ENCODE measurements at regions not wholly inside any gene's neighbourhood (a gene's known extent, or its start where the extent isn't known, plus 50 kb on each side); places are given as distances from the start of the nearest gene placed in this dataset.

- no peaks in the 10 kb centered on the region for H3K27me3 Mint-ChIP-seq (ENCODE audit: insufficient read depth)
- no peak for DNase-seq
Observed at GRCh38 chr6:95227351-95227750, 350.0 kb upstream of the MANEA start.

GRCh38 chr6:95228636-95229035 is 348.7 kb upstream of the MANEA start:
- Mint-ChIP-seq H3K27ac (no peak overlapping the region), H3K4me3 (no peak overlapping the region), H3K9me3 (peaks cover 38% of the 10 kb centered on the region), H3K27me3 (ENCODE audit: insufficient read depth) (no peaks in the 10 kb centered on the region), H3K4me1 (ENCODE audit: low read depth) (no peaks in the 10 kb centered on the region), H3K36me3 (ENCODE audit: low read depth) (no peaks in the 10 kb centered on the region)
- TF ChIP-seq CTCF (IDR thresholded peaks at IDR 0.05): no peak
- DNase-seq: no peak

More at GRCh38 chr6:95227351-95227750, 350.0 kb upstream of the MANEA start:
- Mint-ChIP-seq H3K4me3 (no peak overlapping the region), H3K27ac (no peak overlapping the region), H3K36me3 (ENCODE audit: low read depth) (no peaks in the 10 kb centered on the region), H3K4me1 (ENCODE audit: low read depth) (no peaks in the 10 kb centered on the region), H3K9me3 (peaks cover 32% of the 10 kb centered on the region)
- TF ChIP-seq CTCF (IDR thresholded peaks at IDR 0.05): no peak

- H3K27me3 Mint-ChIP-seq (ENCODE audit: insufficient read depth): no peaks in the 10 kb centered on the region
- H3K9me3 Mint-ChIP-seq: peaks cover 32% of the 10 kb centered on the region
- DNase-seq: no peak
- no peak overlapping the region for H3K27ac Mint-ChIP-seq
- TF ChIP-seq CTCF (IDR thresholded peaks at IDR 0.05): no peak
- H3K4me3 Mint-ChIP-seq: no peak overlapping the region
- no peaks in the 10 kb centered on the region for H3K36me3 Mint-ChIP-seq (ENCODE audit: low read depth)
- H3K4me1 Mint-ChIP-seq (ENCODE audit: low read depth): no peaks in the 10 kb centered on the region
Observed at GRCh38 chr6:95230071-95230740, 347.1 kb upstream of the MANEA start.

GRCh38 chr6:95231416-95231815 is 345.9 kb upstream of the MANEA start:
- Mint-ChIP-seq H3K27ac (no peak overlapping the region), H3K4me1 (ENCODE audit: low read depth) (no peaks in the 10 kb centered on the region), H3K4me3 (no peak overlapping the region), H3K9me3 (peaks cover 22% of the 10 kb centered on the region), H3K36me3 (ENCODE audit: low read depth) (no peaks in the 10 kb centered on the region), H3K27me3 (ENCODE audit: insufficient read depth) (no peaks in the 10 kb centered on the region)
- TF ChIP-seq CTCF (IDR thresholded peaks at IDR 0.05): no peak
- DNase-seq: no peak

GRCh38 chr6:95232446-95232845 is 344.9 kb upstream of the MANEA start:
- Mint-ChIP-seq H3K27ac (no peak overlapping the region), H3K9me3 (peaks cover 24% of the 10 kb centered on the region), H3K4me1 (ENCODE audit: low read depth) (no peaks in the 10 kb centered on the region), H3K36me3 (ENCODE audit: low read depth) (no peaks in the 10 kb centered on the region), H3K27me3 (ENCODE audit: insufficient read depth) (no peaks in the 10 kb centered on the region), H3K4me3 (no peak overlapping the region)
- TF ChIP-seq CTCF (IDR thresholded peaks at IDR 0.05): no peak
- DNase-seq: no peak
